Mononuclear cell (primary cell): ENCODE measurements at regions not wholly inside any gene's neighbourhood (a gene's known extent, or its start where the extent isn't known, plus 50 kb on each side); places are given as distances from the start of the nearest gene placed in this dataset.

Experiments used
- H3K27me3 ChIP-seq: 2 replicates; pipeline ENCODE4 v1.6.0; 2011; ENCODE audit warnings: low read length, control low read depth; ENCODE audit not compliant: insufficient read depth
- H3K4me1 ChIP-seq: 2 replicates; pipeline ENCODE4 v1.5.1; 2011; ENCODE audit warnings: mild to moderate bottlenecking, low read length, control low read depth; ENCODE audit not compliant: insufficient read depth
- H3K4me3 ChIP-seq: 2 replicates; pipeline ENCODE4 v1.5.1; 2011; ENCODE audit warnings: mild to moderate bottlenecking, low read length, moderate library complexity
- H3K9me3 ChIP-seq: 2 replicates; pipeline ENCODE4 v1.5.1; 2011; ENCODE audit warnings: low read depth, mild to moderate bottlenecking, control low read depth, low read length

DNA sequence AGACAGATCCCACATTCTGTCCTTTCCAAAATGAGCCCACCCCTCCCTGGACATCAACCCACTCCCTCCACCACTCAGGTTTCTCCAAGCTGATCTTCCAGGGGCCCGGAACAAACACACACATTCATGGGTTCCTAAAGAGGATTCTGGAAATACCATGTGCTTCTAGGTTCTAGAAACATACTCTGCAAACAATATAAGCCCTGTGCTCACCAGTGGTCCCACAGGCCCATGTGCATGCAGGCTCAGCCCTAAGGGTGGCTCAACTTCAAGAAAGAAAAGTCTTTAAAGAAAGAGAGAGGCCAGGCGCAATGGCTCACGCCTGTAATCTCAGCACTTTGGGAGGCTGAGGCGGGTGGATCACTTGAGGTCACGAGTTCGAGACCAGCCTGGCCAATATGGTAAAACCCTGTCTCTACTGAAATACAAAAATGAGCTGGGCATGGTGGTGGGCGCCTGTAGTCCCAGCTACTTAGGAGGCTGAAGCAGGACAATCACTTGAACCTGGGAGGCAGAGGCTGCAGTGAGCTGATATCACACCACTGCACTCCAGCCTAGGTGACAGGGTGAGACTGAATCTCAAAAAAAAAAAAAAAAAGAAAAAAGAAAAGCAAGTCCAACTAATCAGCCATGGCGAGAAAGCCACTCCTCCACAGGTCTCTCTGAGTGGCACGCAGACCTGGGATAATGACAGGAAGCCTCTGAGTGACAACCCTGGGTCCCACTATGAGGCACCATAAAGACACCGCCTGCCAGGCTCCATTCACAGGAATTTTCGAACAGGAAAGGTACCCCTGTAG is 59.5 kb upstream of the PNMA1 start:
- H3K4me1 ChIP-seq, result peaks cover 94% of the 10 kb centered on the region

DNA sequence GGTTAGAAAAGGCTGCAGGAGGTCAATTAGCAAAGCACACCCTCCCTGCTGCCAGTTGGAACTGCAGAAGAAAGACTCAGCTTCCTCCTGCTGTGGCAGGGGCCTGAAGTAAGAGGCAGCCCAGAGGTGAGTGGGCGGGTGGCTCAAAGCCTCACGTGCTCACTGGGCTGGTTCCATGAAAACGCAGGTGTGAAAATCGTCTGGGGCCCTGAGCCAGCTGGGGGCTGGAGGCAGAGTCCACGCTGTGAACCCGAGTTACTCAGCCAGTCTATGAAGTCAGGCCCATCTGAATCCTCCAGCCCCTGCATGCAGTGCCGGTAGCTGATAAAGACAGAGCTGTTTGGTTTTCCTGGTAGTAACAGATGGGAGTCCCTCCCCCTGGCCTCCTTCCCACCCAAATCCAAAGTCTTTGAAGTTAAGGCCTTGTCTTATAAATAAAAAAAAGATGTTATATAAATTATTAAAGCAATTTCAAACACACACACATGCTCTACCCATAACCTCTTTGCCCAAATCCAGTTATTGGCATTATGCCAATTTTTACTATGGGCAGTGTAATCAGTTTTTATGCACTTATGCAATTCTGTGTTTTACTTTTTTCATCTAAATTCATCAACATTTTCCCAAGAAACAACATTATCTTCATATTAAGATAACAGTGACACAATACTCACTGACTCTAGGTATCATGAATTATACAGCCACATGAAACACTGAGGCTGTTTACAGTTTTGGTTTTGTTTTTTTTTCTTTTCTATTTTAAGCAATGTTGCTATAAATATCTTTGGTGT is 57.9 kb upstream of the PNMA1 start:
- no peak overlapping the region for H3K4me3 ChIP-seq
- H3K4me1 ChIP-seq, result peaks cover 90% of the 10 kb centered on the region
- no peaks in the 10 kb centered on the region for H3K27me3 ChIP-seq
- no peaks in the 10 kb centered on the region for H3K9me3 ChIP-seq

More for the DNA sequence above, 59.5 kb upstream of the PNMA1 start:
- Histone ChIP-seq H3K9me3 (no peaks in the 10 kb centered on the region), H3K27me3 (no peaks in the 10 kb centered on the region), H3K4me3 (no peak overlapping the region)

DNA sequence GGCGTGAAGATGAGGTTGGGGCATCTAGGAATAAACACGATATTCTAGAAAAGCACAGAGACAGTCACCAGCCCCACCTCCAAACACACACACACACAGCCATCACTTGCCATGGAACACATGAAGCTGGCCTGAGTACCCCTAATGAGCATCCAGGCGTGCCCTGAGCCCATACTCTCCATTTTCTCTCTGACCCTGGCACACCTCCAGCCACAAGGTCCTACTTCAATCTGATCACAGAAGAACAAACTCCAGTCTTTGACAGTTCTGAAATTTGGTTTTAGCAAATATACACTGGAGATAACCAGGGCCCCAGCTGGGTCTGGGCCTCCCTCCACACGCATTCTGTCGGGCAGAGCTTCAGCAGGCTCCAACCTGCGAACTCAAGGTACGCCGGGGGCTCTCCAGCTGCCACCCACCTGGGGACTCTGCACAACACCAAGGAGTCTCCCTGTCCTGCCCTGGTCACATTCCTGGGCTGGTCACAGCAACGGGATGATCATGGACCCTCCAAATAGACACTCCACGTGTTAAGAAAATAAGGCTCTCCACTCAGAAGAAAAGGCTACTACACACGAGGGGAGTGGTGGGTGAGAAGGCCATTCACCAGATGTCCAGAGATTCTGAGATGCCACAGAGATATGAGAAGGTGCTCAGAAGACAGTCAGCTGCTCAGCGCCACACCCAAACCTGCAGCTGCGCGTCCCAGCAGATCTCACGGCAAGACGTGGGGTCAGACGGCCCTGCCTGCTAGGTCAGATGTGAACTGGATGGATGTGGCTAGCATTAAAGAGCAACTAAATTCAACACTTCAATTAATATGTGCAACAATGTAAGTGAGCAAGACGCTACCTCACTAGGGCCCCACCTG is 57.0 kb upstream of the PNMA1 start:
- Histone ChIP-seq H3K9me3 (no peaks in the 10 kb centered on the region), H3K27me3 (no peaks in the 10 kb centered on the region), H3K4me3 (no peak overlapping the region), H3K4me1 (peaks cover 90% of the 10 kb centered on the region)

DNA sequence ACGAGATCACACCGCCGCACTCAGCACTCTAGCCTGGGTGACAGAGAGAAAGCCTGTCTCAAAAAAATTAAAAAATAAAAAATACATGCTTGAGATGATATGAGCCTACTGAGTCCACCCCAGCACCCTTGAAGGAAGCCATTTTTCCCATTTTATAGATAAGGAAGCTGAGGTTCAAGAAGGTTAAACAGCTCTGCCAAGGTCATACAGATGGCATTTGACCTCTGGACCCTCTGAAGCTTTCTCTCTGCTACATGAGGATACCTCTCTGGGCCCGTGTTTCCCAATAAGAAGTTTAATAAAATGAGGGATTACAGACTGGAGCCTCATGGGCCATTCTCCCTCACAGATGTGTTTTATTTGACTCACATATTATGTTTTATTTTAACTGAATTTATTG is 53.9 kb upstream of the PNMA1 start:
- no peak overlapping the region for H3K4me3 ChIP-seq
- H3K27me3 ChIP-seq, result no peaks in the 10 kb centered on the region
- peaks cover 92% of the 10 kb centered on the region for H3K4me1 ChIP-seq
- no peaks in the 10 kb centered on the region for H3K9me3 ChIP-seq

DNA sequence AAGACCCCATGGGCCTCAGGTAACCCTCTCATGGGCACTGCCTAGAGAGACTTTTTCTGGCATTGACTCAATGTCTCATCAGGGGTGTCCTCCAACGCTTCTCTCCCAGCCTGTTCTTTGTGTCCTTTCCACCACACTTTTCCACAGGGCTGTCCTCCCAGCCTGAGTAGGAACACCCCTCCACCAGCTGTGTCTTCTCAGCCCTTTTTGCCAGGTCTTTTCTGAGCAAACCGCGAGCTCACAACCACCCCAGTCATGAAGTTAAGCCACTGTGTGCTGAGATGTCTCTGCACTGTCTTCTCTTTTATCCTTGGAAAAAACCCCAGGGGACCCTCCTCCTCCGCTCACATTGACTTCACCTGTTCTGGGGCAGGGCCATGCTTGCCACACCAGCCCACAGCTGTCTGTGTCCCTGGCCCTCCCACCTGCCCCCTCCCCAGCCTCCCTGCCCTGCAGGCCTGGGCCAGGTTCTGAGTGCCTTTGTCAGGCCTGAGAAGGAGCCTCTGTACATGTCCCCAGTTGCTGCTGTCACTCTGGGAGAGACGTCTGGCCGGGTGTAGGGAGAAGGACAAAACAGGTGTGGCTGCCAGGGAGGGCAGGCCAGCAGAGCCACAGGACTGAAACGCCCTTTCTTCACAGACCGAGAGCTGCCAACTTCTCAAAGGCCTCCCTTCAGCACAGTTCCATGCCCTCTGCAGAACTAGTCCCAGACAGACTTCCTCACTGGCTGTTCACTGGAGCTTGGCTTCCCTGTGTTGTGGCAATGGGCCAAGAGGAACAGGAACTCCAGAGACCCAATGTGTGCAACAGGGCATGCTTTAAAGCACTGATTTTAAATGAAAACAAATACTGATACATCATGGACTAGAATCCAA is 50.5 kb upstream of the PNMA1 start:
- no peak overlapping the region for H3K4me3 ChIP-seq
- H3K9me3 ChIP-seq, result no peaks in the 10 kb centered on the region
- no peaks in the 10 kb centered on the region for H3K27me3 ChIP-seq
- peaks cover 90% of the 10 kb centered on the region for H3K4me1 ChIP-seq
